ENCODE measurements at regions not wholly inside any gene's neighbourhood (a gene's known extent, or its start where the extent isn't known, plus 50 kb on each side); places are given as distances from the start of the nearest gene placed in this dataset.

DNA sequence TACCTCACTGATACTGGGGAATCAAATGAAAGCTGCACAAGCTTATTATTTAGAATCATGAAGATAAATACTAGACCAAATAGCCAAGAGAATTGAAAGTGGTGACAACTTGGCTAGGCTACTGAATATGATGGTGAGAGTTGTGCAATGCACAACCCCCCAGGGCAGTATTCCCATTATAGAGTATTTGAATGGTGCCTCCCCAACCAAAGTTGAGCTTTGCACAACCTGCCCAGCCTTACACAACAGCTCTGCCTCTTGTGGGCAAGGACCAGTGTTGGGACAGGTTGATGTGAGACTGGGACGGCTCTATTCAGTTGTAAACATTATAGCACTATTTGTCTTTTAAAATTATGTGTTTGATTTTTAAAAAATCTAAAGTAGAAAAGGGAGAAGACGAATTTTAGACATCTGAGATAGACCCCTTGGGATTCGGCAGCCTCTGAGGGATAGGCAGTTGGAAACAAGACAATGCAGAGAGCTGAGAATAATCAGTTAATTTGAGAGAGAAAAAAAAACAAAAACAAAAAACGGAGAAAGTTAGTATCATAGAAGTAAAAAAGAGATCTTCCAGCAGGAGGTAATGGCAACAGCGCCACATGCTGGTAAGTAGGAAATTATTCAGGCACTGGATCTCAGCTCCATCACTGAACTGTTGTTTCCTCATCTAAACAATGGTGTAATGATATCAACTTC lies 91.0 kb upstream of the KCNA3 start:
- Histone ChIP-seq H3K36me3 (ENCODE audit: control insufficient read depth, insufficient read depth, low read length) (no peaks in the 10 kb centered on the region), H3K4me3 (ENCODE audit: low read length) (no peak overlapping the region), H3K9me3 (ENCODE audit: control insufficient read depth, insufficient read depth, low read length) (no peaks in the 10 kb centered on the region), H3K27ac (ENCODE audit: low read length) (no peak overlapping the region), H3K27me3 (ENCODE audit: control insufficient read depth, insufficient read depth, low read length) (peaks cover 3% of the 10 kb centered on the region), H3K4me1 (ENCODE audit: control insufficient read depth, insufficient read depth, low read length) (peaks cover 3% of the 10 kb centered on the region)
- Mint-ChIP-seq H3K4me3 (no peak overlapping the region), H3K9me3 (no peaks in the 10 kb centered on the region), H3K36me3 (no peaks in the 10 kb centered on the region), H3K27me3 (ENCODE audit: low read depth in 2 of 2) (peaks cover 33 to 87% of the 10 kb centered on the region in 2 donors), H3K4me1 (peaks cover 4 to 5% of the 10 kb centered on the region in 2 donors), H3K27ac (no peak overlapping the region)
- peak in 1 of 2 donors; percentile 90 for DNase-seq
- 29% methylated on average over 4 of the region's 5 CpGs for WGBS (ENCODE audit: insufficient coverage)
- ATAC-seq: peak; percentile 67 to 76 (median 75)
- TF ChIP-seq, protein P1, sequence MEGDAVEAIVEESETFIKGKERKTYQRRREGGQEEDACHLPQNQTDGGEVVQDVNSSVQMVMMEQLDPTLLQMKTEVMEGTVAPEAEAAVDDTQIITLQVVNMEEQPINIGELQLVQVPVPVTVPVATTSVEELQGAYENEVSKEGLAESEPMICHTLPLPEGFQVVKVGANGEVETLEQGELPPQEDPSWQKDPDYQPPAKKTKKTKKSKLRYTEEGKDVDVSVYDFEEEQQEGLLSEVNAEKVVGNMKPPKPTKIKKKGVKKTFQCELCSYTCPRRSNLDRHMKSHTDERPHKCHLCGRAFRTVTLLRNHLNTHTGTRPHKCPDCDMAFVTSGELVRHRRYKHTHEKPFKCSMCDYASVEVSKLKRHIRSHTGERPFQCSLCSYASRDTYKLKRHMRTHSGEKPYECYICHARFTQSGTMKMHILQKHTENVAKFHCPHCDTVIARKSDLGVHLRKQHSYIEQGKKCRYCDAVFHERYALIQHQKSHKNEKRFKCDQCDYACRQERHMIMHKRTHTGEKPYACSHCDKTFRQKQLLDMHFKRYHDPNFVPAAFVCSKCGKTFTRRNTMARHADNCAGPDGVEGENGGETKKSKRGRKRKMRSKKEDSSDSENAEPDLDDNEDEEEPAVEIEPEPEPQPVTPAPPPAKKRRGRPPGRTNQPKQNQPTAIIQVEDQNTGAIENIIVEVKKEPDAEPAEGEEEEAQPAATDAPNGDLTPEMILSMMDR (IDR thresholded peaks at IDR 0.05): peak; percentile 92
- intact Hi-C loops (cut with micrococcal nuclease): loop anchor here (1.0 kb wide), 2 partner anchors 134 to 146 kb away; no protein-coding TSS in a partner anchor

DNA sequence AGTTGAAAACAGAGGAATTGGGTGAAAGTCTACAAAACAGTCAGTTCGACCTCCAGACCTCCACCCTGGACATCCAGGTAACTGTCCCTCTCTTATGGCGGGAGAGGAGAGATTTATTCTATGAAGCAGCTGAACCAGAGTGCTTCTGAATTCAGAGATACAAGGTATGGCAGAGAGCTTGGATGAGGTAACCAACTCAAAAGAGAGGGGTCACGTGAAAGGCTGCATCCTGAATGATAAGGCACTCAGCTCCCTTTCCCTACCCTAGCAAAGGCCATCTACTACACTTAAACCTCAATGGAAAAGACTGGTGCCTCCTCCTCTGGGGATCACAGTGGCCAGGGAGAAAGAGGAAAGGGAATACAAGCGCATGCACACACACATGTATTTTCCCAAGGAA lies 88.4 kb upstream of the KCNA3 start:
- Mint-ChIP-seq H3K27ac (no peak overlapping the region), H3K36me3 (no peaks in the 10 kb centered on the region), H3K27me3 (ENCODE audit: low read depth in 2 of 2) (peaks cover 31 to 92% of the 10 kb centered on the region in 2 donors), H3K4me1 (peaks cover 4 to 5% of the 10 kb centered on the region in 2 donors), H3K4me3 (no peak overlapping the region), H3K9me3 (no peaks in the 10 kb centered on the region)
- no peaks in the 10 kb centered on the region for H3K36me3 ChIP-seq (ENCODE audit: control insufficient read depth, insufficient read depth, low read length)
- DNase-seq (no peak), ATAC-seq (no peak)
- peaks cover 9% of the 10 kb centered on the region for H3K27me3 ChIP-seq (ENCODE audit: control insufficient read depth, insufficient read depth, low read length)
- no peaks in the 10 kb centered on the region for H3K9me3 ChIP-seq (ENCODE audit: control insufficient read depth, insufficient read depth, low read length)
- H3K4me3 ChIP-seq (ENCODE audit: low read length): no peak overlapping the region
- H3K4me1 ChIP-seq (ENCODE audit: control insufficient read depth, insufficient read depth, low read length): peaks cover 3% of the 10 kb centered on the region
- TF ChIP-seq, protein P1 (IDR thresholded peaks at IDR 0.05): no peak
- 85% methylated on average over 2 of the region's 4 CpGs for WGBS (ENCODE audit: insufficient coverage)
- intact Hi-C loops (cut with micrococcal nuclease): no loop called here
- no peak overlapping the region for H3K27ac ChIP-seq (ENCODE audit: low read length)

DNA sequence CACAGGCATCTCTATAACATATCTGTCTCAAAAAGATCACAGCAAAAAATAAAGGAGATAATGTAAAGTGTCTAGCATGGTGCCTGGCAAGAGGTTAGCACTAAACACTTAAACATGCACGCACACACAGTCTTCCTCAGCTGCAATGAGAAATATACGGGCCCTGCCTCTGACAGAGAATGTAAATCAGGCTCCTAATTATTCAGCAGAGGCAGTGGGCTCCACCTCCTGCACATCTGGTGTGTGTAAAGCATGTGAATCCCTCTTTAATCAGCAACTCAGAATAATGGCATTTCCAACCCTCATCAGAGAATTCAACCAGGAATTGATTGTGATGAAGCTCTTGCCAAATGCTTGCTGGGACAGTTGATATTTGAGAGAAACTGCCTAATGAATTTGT lies 85.6 kb upstream of the KCNA3 start:
- H3K27me3 ChIP-seq (ENCODE audit: control insufficient read depth, insufficient read depth, low read length): peaks cover 22% of the 10 kb centered on the region
- H3K4me3 ChIP-seq (ENCODE audit: low read length): no peak overlapping the region
- H3K36me3 ChIP-seq (ENCODE audit: control insufficient read depth, insufficient read depth, low read length): no peaks in the 10 kb centered on the region
- 76% methylated on average over 2 of the region's 2 CpGs for WGBS (ENCODE audit: insufficient coverage)
- H3K36me3 Mint-ChIP-seq: no peaks in the 10 kb centered on the region
- H3K9me3 Mint-ChIP-seq: no peaks in the 10 kb centered on the region
- ATAC-seq (no peak), DNase-seq (no peak)
- no peak overlapping the region for H3K4me3 Mint-ChIP-seq
- no peaks in the 10 kb centered on the region for H3K4me1 Mint-ChIP-seq
- no peak overlapping the region for H3K27ac ChIP-seq (ENCODE audit: low read length)
- intact Hi-C loops (cut with micrococcal nuclease): no loop called here
- H3K27me3 Mint-ChIP-seq (ENCODE audit: low read depth in 2 of 2): peaks cover 33 to 96% of the 10 kb centered on the region in 2 donors
- no peaks in the 10 kb centered on the region for H3K4me1 ChIP-seq (ENCODE audit: control insufficient read depth, insufficient read depth, low read length)
- H3K27ac Mint-ChIP-seq: no peak overlapping the region
- no peaks in the 10 kb centered on the region for H3K9me3 ChIP-seq (ENCODE audit: control insufficient read depth, insufficient read depth, low read length)
- TF ChIP-seq, protein P1 (IDR thresholded peaks at IDR 0.05): no peak

DNA sequence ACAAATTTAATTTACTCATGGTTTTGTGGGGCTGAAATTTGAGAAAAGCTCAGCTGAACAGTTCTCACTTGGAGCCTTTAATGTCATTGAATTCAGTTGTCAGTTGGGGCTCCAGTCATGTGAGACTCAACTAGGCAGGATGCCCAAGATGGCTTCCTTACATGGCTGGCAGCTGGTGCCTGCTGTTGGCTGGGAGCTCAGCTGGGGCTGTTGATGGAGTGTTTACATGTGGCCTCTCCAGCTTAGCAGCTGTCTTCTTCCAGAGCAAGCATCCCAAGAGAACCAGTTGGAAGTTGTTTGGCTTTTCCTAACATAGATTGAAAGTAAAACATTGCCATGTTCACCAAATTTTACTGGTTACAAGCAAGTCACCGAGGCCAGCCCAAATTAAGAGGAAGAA lies 81.8 kb upstream of the KCNA3 start:
- ATAC-seq (no peak), DNase-seq (no peak)
- Mint-ChIP-seq H3K4me3 (no peak overlapping the region), H3K27me3 (ENCODE audit: low read depth in 2 of 2) (peaks cover 32 to 92% of the 10 kb centered on the region in 2 donors), H3K9me3 (no peaks in the 10 kb centered on the region), H3K27ac (no peak overlapping the region), H3K36me3 (no peaks in the 10 kb centered on the region), H3K4me1 (no peaks in the 10 kb centered on the region)
- TF ChIP-seq, protein P1 (IDR thresholded peaks at IDR 0.05): no peak
- Histone ChIP-seq H3K9me3 (ENCODE audit: control insufficient read depth, insufficient read depth, low read length) (no peaks in the 10 kb centered on the region), H3K27me3 (ENCODE audit: control insufficient read depth, insufficient read depth, low read length) (peaks cover 22% of the 10 kb centered on the region), H3K4me1 (ENCODE audit: control insufficient read depth, insufficient read depth, low read length) (no peaks in the 10 kb centered on the region), H3K36me3 (ENCODE audit: control insufficient read depth, insufficient read depth, low read length) (no peaks in the 10 kb centered on the region), H3K27ac (ENCODE audit: low read length) (no peak overlapping the region), H3K4me3 (ENCODE audit: low read length) (no peak overlapping the region)
- intact Hi-C loops (cut with micrococcal nuclease): no loop called here
- WGBS (ENCODE audit: insufficient coverage): no CpG with 5 or more reads among the region's 1 CpG
